ENCODE measurements at regions not wholly inside any gene's neighbourhood (a gene's known extent, or its start where the extent isn't known, plus 50 kb on each side); places are given as distances from the start of the nearest gene placed in this dataset.

DNA sequence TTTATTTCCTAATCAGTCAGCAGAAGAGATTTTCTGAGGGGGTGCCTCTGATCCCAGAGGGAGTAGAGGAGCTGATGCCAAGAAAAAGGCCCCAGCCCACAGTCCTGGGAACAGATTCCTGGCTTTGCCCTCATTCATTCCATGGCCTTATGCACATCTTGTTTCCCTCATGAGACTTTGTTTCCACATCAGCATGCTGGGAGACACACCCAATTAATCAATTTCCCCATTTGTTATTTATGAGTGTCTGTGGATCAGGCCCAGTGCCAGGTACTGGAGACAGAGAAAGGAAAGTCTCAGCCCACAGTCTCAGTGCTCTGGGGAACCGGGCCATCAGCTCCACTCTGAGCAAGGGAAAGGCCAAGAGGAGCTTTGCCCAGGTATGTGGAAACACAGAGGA is 496.2 kb upstream of the ZMIZ1 start:
- no peak for TF ChIP-seq POLR2A (IDR thresholded peaks at IDR 0.05)
- TF ChIP-seq, protein P1, sequence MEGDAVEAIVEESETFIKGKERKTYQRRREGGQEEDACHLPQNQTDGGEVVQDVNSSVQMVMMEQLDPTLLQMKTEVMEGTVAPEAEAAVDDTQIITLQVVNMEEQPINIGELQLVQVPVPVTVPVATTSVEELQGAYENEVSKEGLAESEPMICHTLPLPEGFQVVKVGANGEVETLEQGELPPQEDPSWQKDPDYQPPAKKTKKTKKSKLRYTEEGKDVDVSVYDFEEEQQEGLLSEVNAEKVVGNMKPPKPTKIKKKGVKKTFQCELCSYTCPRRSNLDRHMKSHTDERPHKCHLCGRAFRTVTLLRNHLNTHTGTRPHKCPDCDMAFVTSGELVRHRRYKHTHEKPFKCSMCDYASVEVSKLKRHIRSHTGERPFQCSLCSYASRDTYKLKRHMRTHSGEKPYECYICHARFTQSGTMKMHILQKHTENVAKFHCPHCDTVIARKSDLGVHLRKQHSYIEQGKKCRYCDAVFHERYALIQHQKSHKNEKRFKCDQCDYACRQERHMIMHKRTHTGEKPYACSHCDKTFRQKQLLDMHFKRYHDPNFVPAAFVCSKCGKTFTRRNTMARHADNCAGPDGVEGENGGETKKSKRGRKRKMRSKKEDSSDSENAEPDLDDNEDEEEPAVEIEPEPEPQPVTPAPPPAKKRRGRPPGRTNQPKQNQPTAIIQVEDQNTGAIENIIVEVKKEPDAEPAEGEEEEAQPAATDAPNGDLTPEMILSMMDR (IDR thresholded peaks at IDR 0.05) = no peak

Data from right lobe of liver (tissue), 4 donors.